Activated naive CD4-positive, alpha-beta T cell treated with anti-CD3 and anti-CD28 coated beads, Interleukin-2, amount 10 ng/mL, durations not matched to agents 7 days and 5 days (primary cell): ENCODE measurements at regions not wholly inside any gene's neighbourhood (a gene's known extent, or its start where the extent isn't known, plus 50 kb on each side); places are given as distances from the start of the nearest gene placed in this dataset.
A peak's percentile ranks its signal among the peaks of the same experiment; 100 is the strongest.

ENCODE experiments used
- CTCF ChIA-PET: fragments of 350-600 bp; sonication (Branson Sonifier 250); formaldehyde crosslinking; loops from one replicate; lab custom pipeline; 2021; ENCODE audit warnings: antibody characterized with exemption; lab: Charles Lee
- DNase-seq: peaks from one replicate; pipeline ENCODE4 v3.0.0-alpha.2; 2020
- H3K27ac Mint-ChIP-seq: one replicate; pipeline ENCODE4 v1.8.0; 2021; ENCODE audit warnings: mild to moderate bottlenecking, moderate library complexity, mixed read lengths
- H3K27me3 Mint-ChIP-seq: one replicate; pipeline ENCODE4 v1.8.0; 2021; ENCODE audit warnings: mild to moderate bottlenecking, mixed read lengths
- H3K36me3 Mint-ChIP-seq: one replicate; pipeline ENCODE4 v1.8.0; 2021; ENCODE audit warnings: mixed read lengths
- H3K4me1 Mint-ChIP-seq: one replicate; pipeline ENCODE4 v1.8.0; 2021; ENCODE audit warnings: mixed read lengths
- H3K4me3 Mint-ChIP-seq: one replicate; pipeline ENCODE4 v1.8.0; 2021; ENCODE audit warnings: mild to moderate bottlenecking, moderate library complexity, mixed read lengths
- H3K9me3 Mint-ChIP-seq: one replicate; pipeline ENCODE4 v1.8.0; 2021; ENCODE audit warnings: mixed read lengths

DNA sequence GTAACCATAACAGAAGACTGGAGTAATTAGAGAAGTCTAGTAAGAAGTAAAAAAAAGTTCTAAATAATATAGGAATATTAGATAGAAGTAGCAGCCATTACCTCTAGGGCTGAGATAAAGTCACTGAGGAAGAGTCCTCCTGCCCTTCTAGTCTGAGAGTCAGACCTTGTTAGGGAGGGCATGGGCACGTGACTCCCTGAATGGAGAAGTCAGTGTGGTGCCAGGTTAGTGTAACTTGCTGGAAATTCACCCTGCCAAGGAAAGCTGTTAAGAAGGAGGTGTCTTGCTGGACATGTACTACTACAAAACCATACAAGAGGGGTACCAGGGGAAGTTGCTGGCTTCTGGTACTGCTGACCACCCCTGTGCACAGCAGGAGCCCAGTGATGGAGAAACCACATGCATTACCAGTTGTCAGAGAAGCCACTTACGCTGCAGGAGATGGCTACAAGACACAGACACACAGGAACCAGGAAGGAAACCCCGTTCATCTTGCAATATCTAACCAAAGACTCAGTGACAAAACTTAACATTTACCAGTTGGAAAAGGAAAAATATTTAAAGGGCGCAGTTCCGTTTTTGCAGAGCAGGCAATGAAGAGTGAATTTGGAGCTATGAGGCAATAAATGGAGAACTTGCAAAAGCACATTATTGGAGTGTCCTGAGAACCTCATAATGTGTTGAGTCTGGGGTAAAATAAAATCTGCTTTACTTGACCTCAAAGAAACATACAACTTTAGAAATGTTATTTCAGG is 77.2 kb upstream of the TLK1 start:
- H3K9me3 Mint-ChIP-seq, result no peaks in the 10 kb centered on the region
- H3K4me3 Mint-ChIP-seq, result no peak overlapping the region
- DNase-seq, result no peak
- CTCF ChIA-PET, result no interaction called here
- peaks cover 8% of the 10 kb centered on the region for H3K4me1 Mint-ChIP-seq
- H3K36me3 Mint-ChIP-seq, result no peaks in the 10 kb centered on the region
- no peak overlapping the region for H3K27ac Mint-ChIP-seq
- H3K27me3 Mint-ChIP-seq, result peaks cover 24% of the 10 kb centered on the region

DNA sequence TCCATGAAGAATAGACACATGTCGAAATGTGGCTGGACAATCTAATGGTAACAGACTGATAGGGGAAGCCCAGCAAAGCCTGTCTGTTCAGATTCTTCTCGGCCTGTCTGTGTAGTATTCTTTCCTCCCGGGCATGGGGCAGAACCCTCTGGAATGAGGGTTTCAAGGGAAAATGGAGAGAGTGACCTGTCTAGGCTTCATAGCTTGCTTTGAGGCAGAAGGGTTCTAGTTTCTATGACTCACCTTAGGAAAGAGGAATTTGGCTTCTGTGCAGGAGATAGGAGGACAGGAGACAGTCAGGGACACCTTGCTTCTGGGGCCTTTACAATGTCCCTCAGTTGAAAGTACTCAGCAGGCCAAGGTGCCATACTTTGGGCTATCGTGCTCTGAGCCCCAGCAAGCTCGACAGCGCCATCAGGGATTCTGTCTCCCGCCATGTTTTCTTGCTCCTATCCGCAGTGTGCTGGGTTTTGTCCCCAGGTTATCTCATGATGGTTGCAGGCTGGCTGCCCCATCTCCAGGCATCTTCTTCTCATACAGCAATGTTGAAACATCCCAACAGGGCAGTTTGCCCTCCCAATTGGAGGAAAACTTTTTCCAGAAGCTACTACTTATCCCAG is 74.7 kb upstream of the TLK1 start:
- Mint-ChIP-seq H3K36me3 (no peaks in the 10 kb centered on the region), H3K4me3 (no peak overlapping the region), H3K9me3 (no peaks in the 10 kb centered on the region), H3K27me3 (peaks cover 32% of the 10 kb centered on the region), H3K4me1 (peaks cover 8% of the 10 kb centered on the region), H3K27ac (no peak overlapping the region)
- CTCF ChIA-PET, result no interaction called here
- no peak for DNase-seq

DNA sequence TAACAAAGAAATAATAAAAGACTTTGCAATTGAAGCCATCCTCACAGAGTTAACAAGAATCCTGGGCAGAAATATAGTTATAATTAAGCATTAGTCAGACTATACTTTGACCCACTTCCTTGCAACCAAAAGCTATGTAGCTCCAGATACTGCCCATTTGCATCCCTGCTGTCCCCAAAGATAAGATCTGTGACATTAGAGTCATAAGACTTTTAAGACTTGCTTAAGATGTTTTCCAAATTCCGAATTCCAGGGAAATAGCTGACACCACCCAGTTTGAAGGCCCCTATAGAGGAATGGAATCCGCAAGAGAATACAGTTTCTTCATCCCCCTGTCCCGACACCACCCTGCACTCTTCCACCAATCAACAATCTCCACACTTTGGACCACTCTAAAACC is 69.5 kb upstream of the TLK1 start:
- H3K27me3 Mint-ChIP-seq, result peaks cover 27% of the 10 kb centered on the region
- H3K36me3 Mint-ChIP-seq, result no peaks in the 10 kb centered on the region
- CTCF ChIA-PET, result interaction anchor here (0.8 kb wide), 1 partner anchor 10 kb away, joined by 4 read pairs; no protein-coding TSS in a partner anchor
- no peak overlapping the region for H3K4me3 Mint-ChIP-seq
- DNase-seq, result no peak
- H3K27ac Mint-ChIP-seq, result no peak overlapping the region
- no peaks in the 10 kb centered on the region for H3K4me1 Mint-ChIP-seq
- H3K9me3 Mint-ChIP-seq, result no peaks in the 10 kb centered on the region

DNA sequence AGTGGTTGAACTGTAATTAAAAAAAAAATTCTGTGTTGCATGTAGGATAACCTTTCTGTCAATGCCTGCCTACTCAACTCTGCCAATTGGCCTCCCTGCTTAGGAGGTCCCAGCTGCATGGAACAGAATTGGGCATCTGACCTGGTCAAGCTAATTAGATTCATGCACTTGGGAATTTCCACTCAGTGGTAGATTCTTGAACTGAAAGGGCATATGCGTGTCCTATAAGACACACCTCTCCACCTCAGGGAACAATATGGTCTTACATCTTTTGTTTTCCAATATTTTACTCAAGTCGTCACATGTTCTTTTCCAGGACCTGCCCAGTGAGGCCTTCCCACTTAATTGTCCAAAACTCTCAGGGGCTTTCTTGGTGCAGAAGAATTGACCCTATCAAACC is 68.1 kb upstream of the TLK1 start:
- no peak for DNase-seq
- CTCF ChIA-PET, result no interaction called here
- Mint-ChIP-seq H3K4me1 (no peaks in the 10 kb centered on the region), H3K9me3 (no peaks in the 10 kb centered on the region), H3K27ac (no peak overlapping the region), H3K4me3 (no peak overlapping the region), H3K27me3 (peaks cover 18% of the 10 kb centered on the region), H3K36me3 (no peaks in the 10 kb centered on the region)

DNA sequence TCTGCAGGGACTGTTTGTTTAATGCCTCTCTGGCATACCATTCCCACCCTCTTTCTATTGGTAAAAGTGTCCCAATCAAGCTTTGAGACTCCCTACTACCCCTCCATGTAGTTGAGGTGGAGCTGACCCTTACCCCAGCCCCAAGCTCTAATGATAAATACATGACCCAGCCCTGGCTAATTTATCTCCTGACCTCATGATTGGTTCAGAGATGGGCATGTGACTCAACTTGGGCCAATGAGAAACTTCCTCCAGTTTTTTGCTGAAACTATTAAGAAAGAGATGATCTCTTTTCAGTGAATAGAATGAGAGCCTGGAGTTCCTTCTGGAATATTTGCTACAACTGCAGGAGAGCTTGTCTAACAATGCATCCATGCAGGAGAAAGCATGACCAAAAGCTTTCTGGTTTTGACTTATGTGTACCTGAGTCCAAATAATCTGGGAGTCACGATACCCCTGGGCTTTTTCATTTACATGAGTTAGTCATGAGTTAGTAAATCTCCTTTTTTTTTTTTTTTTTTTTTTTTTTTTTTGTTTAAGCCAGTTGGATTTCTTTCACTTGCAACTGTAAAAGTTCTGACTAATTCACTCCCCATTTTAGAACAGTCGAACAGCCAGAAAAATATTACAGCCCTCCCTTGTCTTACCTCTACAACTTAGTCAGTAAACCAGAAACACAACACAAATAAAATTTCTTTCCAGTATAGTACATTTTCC is 66.5 kb upstream of the TLK1 start:
- Mint-ChIP-seq H3K27me3 (peaks cover 13% of the 10 kb centered on the region), H3K4me3 (no peak overlapping the region), H3K27ac (no peak overlapping the region), H3K4me1 (no peaks in the 10 kb centered on the region), H3K36me3 (no peaks in the 10 kb centered on the region), H3K9me3 (no peaks in the 10 kb centered on the region)
- no peak for DNase-seq
- CTCF ChIA-PET, result interaction anchor here (0.6 kb wide), 1 partner anchor 332 kb away, joined by 3 read pairs; no protein-coding TSS in a partner anchor

DNA sequence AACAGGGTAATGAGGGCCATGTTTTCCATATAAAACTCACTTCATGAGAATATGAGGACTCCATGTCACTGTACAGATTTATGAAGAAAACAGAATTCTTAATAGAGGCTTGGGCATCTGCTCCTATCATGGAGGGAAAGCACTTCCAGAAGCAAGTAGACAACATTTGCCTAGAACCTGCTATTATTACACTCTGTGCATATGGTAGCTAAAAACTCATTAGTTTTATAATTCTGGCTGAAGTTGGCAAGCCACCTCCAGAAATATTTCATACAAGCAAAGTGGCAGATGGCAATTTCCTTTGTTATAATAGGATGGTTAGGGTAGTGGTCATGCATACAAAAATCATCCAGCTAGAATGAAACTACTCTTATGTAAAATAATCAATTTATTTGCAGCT is 65.8 kb upstream of the TLK1 start:
- Mint-ChIP-seq H3K27ac (no peak overlapping the region), H3K4me3 (no peak overlapping the region)
- CTCF ChIA-PET, result no interaction called here

DNA sequence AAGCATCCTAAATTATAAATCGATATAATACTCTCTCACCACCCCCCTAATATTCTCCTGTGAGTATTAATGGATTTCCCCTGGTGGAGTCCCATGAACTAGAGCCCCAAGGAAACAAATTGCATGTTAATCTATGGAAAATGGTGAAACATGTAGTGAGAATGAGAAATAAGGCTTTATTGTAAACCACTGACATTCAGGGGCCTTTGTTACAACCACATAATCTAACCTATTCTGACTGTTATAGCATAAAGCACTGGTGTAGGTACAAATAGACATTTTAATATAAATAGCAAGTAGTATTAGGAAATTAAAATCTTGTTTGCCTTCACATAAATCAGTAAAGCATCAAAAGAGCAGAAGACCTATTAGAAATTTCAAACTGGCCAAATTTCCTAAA is 65.3 kb upstream of the TLK1 start:
- no peaks in the 10 kb centered on the region for H3K36me3 Mint-ChIP-seq
- H3K27ac Mint-ChIP-seq, result no peak overlapping the region
- H3K27me3 Mint-ChIP-seq, result peaks cover 11% of the 10 kb centered on the region
- DNase-seq, result no peak
- H3K4me1 Mint-ChIP-seq, result no peaks in the 10 kb centered on the region
- H3K9me3 Mint-ChIP-seq, result no peaks in the 10 kb centered on the region
- CTCF ChIA-PET, result no interaction called here
- H3K4me3 Mint-ChIP-seq, result no peak overlapping the region

More for the DNA sequence above, 65.8 kb upstream of the TLK1 start:
- no peaks in the 10 kb centered on the region for H3K36me3 Mint-ChIP-seq
- H3K9me3 Mint-ChIP-seq, result no peaks in the 10 kb centered on the region
- no peaks in the 10 kb centered on the region for H3K4me1 Mint-ChIP-seq
- H3K27me3 Mint-ChIP-seq, result peaks cover 13% of the 10 kb centered on the region
- no peak for DNase-seq

DNA sequence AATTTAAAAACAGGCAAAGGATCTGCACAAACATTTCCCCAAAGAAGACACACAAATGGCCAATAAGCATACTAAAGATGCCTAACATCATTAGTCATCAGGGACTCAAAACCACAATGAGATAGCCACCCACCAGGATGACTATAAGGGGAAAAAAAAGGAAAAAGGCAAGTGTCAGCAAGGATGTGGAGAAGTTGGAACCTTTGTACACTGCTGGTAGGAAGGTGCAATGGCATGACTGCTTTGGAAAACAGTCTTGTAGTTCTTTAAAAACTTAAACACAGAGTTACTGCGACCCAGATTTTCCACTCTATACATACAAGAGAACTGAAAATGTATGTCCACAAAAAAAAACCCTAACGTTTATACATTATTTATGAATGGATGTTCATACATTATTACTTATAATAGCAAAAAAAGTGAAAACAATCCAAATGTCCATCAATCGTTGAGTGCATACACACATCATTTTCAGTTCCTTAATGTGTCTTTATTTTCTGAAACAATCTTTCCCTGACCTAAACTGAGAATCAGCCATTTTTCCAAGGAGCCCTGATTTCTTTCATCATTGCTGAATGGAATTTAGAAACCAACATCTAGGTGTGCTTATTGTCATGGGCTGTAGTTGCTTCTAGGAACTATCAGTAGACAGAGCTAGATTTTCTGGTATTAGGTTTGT is 64.7 kb upstream of the TLK1 start:
- no peak overlapping the region for H3K27ac Mint-ChIP-seq
- CTCF ChIA-PET, result no interaction called here
- H3K4me1 Mint-ChIP-seq, result no peaks in the 10 kb centered on the region
- H3K36me3 Mint-ChIP-seq, result no peaks in the 10 kb centered on the region
- peaks cover 7% of the 10 kb centered on the region for H3K27me3 Mint-ChIP-seq
- DNase-seq, result no peak
- H3K9me3 Mint-ChIP-seq, result no peaks in the 10 kb centered on the region
- no peak overlapping the region for H3K4me3 Mint-ChIP-seq

DNA sequence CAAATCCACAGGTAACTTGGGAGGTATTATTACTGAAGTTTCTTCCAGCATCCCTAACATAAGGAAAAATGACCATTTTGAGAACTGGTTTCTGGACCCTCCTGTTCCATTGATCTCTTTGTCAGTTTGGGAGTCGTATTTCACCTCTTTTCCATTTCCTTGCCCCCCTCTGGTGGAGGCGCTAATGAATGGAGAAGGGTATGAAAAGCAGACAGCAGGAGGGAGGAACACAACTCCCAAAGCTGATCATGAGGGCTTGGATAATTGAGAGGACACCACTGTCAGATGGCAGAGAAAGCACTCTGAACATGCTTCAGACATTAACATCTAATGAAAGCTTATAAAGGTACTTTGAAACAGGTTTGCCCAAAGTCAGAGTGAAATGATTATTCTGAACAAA is 56.6 kb upstream of the TLK1 start:
- H3K4me3 Mint-ChIP-seq, result no peak overlapping the region
- CTCF ChIA-PET, result no interaction called here
- peaks cover 10% of the 10 kb centered on the region for H3K9me3 Mint-ChIP-seq
- H3K27ac Mint-ChIP-seq, result no peak overlapping the region
- H3K27me3 Mint-ChIP-seq, result no peaks in the 10 kb centered on the region
- DNase-seq, result no peak
- H3K36me3 Mint-ChIP-seq, result peaks cover 2% of the 10 kb centered on the region
- peaks cover 3% of the 10 kb centered on the region for H3K4me1 Mint-ChIP-seq

DNA sequence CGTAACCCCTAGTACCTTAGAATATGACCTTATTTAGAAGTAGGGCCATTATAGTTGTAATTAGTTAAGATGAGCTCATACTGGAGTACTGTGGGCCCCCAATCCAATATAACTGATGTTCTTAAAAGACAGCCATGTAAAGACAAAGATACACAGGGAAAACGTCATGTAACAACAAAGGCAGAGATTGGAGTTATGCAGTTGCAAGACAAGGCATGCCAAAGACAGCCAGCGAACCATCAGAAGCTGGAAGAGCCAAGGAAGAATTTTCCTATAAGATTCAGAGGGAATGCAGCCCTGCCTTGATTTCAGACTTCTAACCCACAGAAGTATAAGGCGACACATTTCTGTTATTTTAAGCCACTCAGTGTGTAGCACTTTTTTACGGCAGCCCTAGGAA is 55.9 kb upstream of the TLK1 start:
- H3K27me3 Mint-ChIP-seq, result no peaks in the 10 kb centered on the region
- no peak overlapping the region for H3K4me3 Mint-ChIP-seq
- peaks cover 2% of the 10 kb centered on the region for H3K36me3 Mint-ChIP-seq
- CTCF ChIA-PET, result no interaction called here
- no peak for DNase-seq
- peaks cover 7% of the 10 kb centered on the region for H3K4me1 Mint-ChIP-seq
- H3K9me3 Mint-ChIP-seq, result peaks cover 10% of the 10 kb centered on the region
- H3K27ac Mint-ChIP-seq, result no peak overlapping the region

DNA sequence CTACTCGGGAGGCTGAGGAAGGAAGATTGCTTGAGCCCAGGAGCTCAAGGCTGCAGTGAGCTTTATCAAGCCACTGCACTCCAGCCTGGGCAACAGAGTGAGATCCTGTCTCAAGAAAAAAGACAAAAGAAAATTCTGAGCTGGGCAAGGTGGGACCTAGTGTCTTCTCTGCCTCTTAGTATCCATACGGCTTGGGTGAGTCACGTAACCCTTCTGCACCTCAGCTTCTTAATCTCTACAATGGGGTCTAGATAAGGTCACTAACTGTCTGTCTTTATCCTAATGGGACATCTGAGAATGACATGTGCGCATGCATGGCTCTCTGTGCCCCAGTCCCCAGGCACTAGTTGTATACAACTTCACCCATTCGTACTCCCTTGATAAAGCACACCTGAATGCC is 53.4 kb upstream of the TLK1 start:
- CTCF ChIA-PET, result no interaction called here
- peaks cover 25% of the 10 kb centered on the region for H3K4me1 Mint-ChIP-seq
- peaks cover 2% of the 10 kb centered on the region for H3K36me3 Mint-ChIP-seq
- H3K4me3 Mint-ChIP-seq, result no peak overlapping the region
- DNase-seq, result no peak
- no peaks in the 10 kb centered on the region for H3K27me3 Mint-ChIP-seq
- H3K9me3 Mint-ChIP-seq, result peaks cover 9% of the 10 kb centered on the region
- no peak overlapping the region for H3K27ac Mint-ChIP-seq

DNA sequence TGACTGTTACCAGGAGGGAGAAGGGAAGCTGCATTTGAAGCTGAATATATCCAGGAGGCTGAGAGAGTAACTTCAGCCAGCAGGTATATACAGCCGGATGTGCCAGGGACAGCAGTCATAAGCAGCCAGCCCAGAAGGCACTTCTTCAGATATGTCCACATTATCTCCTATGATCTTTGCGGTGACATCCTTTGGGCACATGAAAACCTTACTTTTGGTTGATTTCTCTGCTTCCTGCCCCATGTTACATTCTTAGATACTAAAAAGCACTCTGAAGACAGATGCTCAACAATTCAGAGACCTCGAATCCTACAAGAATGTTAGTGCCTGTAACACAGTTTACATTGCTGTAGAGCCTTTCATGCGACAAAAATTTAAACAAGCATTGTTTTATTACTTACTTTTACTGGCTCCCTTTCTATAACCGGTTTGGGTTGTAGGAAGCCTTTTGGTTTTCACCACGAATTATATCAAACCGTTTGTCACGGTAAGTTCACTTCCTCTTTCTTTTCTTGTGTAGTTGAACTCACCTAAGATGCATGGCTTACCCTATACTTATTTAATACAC is 50.3 kb upstream of the TLK1 start:
- Mint-ChIP-seq H3K9me3 (no peaks in the 10 kb centered on the region), H3K36me3 (no peaks in the 10 kb centered on the region), H3K27me3 (peaks cover 7% of the 10 kb centered on the region), H3K27ac (peak overlapping the region; percentile 96), H3K4me3 (peak overlapping the region; percentile 63), H3K4me1 (peaks cover 31% of the 10 kb centered on the region)
- CTCF ChIA-PET, result interaction anchor here (1.0 kb wide), 1 partner anchor 50 kb away, joined by 3 read pairs; no protein-coding TSS in a partner anchor
- peak; percentile 73 for DNase-seq
